NCI-H2171 (cell line): ENCODE measurements at regions not wholly inside any gene's neighbourhood (a gene's known extent, or its start where the extent isn't known, plus 50 kb on each side); places are given as distances from the start of the nearest gene placed in this dataset.

Source experiments
- DNase-seq: peaks from one replicate; lab custom pipeline; 2025; lab: John Stamatoyannopoulos, UW

DNA sequence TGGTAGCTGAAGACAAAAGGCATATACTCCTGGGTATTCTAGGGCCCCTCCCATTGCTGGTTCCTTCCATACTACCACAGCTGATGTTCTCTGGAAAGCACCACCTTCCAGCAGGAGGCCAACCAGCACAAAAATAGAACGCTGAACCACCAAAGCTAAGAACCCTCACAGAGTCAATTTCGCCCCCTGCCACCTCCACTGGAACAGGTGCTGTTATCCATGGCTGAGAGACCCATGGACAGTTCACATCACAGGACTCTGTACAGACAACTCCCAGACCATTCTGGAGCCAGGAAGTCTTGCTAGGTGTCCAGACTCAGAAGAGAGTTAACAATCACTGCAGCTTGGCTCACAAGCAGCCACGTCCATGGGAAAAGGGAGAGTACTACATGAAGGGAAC, 1851.5 kb upstream of the NUDT12 start:
- DNase-seq, result no peak

DNA sequence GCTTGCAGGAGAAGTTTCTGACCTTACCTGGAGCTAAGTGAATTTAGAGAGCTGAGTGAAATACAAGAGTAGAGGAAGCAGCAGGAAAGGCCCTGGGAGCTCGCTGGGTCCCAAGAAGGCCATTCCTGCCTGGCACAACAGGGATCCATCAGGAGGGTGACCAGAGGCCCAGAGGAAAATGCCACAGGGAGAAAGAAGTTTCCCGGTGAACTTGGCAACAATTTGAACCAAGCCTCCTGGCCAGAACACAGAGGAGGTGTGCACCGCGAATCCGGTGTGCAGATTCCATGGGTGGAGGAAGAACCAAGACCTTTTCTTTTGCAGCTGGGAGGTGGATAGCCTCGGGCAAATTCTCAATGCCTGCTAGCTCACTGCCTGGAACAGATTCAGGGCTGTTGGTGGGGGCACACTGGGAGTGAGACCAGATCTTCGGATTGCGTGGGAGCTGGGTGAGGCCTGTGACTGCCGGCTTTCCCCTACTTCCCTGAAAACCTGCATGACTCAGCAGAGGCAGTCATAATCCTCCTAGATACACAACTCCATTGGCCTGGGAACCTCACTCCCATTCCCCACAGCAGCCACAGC, 1850.9 kb upstream of the NUDT12 start:
- no peak for DNase-seq

DNA sequence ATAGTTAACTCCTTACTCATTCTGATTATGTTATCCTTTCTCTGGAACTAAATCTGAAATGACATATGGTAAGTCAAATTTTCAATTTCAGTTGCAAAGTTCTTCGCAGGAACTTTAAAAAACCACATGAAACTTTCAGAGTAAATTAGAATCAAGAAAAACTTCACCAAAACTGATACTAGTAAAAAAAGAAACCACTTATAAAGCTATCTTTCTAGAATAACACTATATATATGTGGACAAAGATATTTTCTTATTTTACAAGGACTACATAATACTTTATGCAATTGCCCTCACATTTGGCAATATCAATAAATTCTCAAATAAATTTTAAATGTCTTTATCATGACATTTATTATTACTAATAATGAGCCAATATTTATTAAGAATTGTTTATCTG, 1847.1 kb upstream of the NUDT12 start:
- DNase-seq, result no peak

GRCh38 chr5:105407200-105407599, 1844.6 kb upstream of the NUDT12 start:
- no peak for DNase-seq

GRCh38 chr5:105397749-105398148, 1835.2 kb upstream of the NUDT12 start:
- no peak for DNase-seq

DNA sequence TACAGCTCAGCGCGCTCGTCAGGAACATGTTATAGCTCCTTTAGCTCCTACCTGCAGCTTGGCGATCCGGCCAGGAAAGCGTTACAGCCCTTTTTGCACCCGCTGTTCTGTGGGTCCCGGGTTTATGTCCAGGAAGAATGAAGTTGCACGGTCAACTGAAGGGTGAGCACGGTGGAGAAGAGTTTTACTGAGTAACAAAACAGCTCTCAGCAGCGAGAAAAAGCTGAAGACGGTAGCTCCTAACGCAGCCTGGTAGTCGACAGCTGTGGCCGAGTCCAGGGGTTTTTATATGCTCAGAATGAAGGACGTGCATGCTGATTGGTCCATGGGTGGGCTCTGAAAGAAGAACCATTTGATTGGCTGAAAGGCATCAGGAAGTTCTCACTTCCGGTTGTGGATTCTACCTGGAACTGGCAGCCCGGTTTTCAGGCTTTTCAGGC, 1830.1 kb upstream of the NUDT12 start:
- no peak for DNase-seq

- no peak for DNase-seq
Observed at GRCh38 chr5:105392122-105392709, 1829.6 kb upstream of the NUDT12 start.

DNA sequence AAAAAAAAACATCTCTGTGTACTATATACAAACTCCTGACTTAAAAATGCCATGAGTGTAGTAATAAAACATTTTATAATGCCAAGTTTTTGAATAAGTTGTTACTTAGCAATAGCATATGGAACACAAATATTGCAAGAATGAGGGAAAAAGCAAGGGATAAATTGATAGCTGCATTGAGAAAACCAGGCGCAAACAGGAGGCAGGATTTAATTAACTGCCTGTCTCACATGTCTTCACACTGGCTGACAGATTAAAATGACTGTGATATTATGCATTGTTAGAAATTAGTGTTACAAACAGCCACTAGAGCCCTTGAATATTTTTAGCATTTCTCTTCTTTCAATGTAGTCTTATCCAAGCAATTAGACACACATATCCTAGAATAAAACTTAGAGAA, 1817.5 kb upstream of the NUDT12 start:
- no peak for DNase-seq

DNA sequence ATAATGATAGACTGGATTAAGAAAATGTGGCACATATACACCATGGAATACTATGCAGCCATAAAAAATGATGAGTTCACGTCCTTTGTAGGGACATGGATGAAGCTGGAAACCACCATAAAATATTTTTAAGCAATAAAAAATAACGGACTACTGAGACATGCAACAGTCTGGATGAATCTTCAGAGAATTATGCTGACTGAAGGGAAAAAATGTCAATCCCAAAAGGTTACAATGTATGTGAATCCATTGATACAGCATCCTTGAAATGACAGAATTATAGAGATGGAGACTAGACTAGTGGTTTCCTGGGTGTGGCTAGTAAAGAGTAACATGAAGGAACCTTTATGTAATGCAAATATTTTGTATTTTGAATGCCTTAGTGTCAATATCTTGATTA, 1808.6 kb upstream of the NUDT12 start:
- no peak for DNase-seq

GRCh38 chr5:105350486-105351140, 1788.0 kb upstream of the NUDT12 start:
- peak; percentile 9 for DNase-seq

- DNase-seq, result no peak
Observed at GRCh38 chr5:105331558-105331957, 1769.0 kb upstream of the NUDT12 start.

- no peak for DNase-seq
Observed at GRCh38 chr5:105330185-105330584, 1767.6 kb upstream of the NUDT12 start.

GRCh38 chr5:105304859-105305258, 1742.3 kb upstream of the NUDT12 start:
- DNase-seq, result no peak

DNA sequence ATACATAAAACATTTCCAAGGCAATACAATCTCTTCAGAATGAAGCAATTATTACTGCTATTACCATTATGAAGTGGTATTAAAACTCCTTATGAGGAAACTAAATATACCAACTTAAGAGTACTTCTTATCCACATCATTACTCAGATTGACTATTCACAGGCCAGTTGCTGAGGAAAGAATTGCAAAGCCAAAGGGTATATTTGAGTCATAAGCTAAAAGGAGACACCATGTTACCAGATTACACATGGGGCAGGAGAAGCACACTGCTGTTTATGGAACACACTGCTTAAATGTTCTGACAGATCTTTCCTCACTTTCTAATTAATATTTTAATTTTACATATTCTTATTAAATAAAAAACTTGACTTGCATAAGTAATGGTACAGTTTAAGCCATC, 1726.4 kb upstream of the NUDT12 start:
- DNase-seq, result no peak

- DNase-seq, result no peak
Observed at GRCh38 chr5:105283134-105283533, 1720.5 kb upstream of the NUDT12 start.

GRCh38 chr5:105274079-105274478, 1711.5 kb upstream of the NUDT12 start:
- DNase-seq, result no peak

GRCh38 chr5:105263515-105263914, 1700.9 kb upstream of the NUDT12 start:
- DNase-seq, result no peak

- DNase-seq, result no peak
Observed at GRCh38 chr5:105259581-105260217, 1697.1 kb upstream of the NUDT12 start.

GRCh38 chr5:105238561-105238960, 1676.0 kb upstream of the NUDT12 start:
- no peak for DNase-seq

DNA sequence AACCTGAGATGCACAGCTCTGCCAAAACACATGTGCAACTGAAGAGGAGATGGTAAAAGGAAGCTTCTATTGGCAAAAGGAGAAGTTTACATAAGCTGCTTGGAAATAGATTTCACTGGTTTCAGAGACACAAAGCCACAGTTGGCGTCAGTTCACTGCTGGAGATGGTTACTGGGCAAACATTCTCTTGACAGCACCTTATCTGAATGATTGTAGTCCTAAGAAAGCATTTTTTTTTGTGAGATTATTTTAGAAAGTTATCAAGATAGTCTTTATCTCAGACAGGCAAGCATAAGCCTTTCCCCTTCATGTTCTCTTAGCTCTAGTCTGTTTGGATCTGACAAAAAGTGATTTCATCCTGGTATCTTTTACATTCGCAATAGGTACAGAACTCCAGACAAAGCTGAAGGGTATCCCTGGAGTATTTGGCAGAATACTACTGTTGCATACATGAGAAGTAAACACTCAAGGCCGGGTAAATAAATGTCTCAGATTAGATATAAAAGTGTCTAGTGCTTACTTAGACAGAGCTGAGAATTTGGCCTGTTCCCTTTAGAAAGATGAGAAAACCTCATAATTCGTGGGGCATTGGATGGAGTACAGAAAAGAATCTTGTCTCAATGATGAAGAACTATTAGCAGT, 1668.0 kb upstream of the NUDT12 start:
- no peak for DNase-seq

DNA sequence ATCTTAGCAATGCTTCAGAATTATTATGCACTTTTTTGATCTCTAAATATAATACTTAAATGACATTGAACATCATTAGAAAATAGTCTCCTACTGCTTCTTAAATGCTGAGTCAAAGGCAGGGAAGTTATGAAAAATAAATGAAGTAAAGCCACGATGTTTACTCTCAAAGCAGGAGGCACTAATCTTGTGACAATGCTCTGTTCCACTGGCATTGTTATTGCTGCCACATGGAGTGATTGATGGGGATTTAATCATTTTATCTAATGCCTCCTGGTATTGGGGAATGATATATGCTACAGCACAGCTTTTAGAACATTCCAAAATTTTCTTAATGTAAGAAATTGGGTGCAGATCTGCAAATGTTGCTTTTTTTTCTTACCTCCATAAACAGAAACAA, 1655.4 kb upstream of the NUDT12 start:
- DNase-seq, result no peak

DNA sequence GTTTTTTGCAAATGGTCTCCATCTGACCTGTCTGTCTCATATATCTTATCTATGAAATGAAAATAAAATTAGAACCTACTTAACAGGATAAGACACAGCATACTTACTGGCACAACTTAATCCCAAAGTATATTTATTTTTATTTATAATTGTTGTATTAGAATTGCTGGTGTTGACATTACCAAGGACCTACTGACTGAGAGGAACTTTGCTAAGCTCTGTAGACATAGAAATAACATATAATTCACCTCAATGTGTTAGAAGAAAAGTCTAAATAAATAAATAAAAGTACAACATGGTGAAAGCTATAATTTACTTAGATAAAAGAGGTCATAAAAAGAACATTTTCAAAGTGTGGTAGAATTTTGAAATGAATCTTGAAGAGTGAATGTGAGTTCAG, 1650.5 kb upstream of the NUDT12 start:
- no peak for DNase-seq

DNA sequence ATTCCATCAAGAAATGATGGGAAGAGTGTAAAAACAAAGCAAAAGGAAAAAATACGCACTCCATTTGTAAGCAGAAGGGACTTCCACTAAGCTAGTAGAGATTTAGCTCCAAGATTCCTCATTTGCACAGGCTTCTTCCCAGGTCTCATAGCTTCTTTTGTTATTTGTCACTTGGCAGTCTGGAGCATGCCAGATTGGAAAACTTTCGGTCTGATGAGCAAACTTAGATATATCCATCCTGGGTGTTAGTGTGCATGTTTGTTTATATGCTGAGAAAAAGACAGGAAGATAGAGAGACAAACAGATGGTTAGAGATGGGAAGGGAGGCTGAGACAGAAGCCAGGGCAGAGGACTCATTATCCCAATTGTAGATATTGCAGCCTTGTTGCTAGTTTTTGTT, 1644.5 kb upstream of the NUDT12 start:
- DNase-seq, result peak; percentile 50
